HUES48 (cell line): ENCODE measurements at regions not wholly inside any gene's neighbourhood (a gene's known extent, or its start where the extent isn't known, plus 50 kb on each side); places are given as distances from the start of the nearest gene placed in this dataset.

Experiments
- H3K27ac ChIP-seq: one replicate; pipeline ENCODE4 v1.7.0; 2013; ENCODE audit warnings: low read depth, low read length, inconsistent platforms
- H3K27me3 ChIP-seq: 2 replicates; pipeline ENCODE4 v1.6.1; 2013; ENCODE audit warnings: mild to moderate bottlenecking, low read length; ENCODE audit not compliant: control insufficient read depth, insufficient read depth
- H3K36me3 ChIP-seq: 2 replicates; pipeline ENCODE4 v1.6.1; 2013; ENCODE audit warnings: low read length; ENCODE audit not compliant: control insufficient read depth, insufficient read depth
- H3K4me1 ChIP-seq: 2 replicates; pipeline ENCODE4 v1.6.1; 2013; ENCODE audit warnings: mild to moderate bottlenecking, low read length; ENCODE audit not compliant: control insufficient read depth, insufficient read depth
- H3K4me3 ChIP-seq: 2 replicates; pipeline ENCODE4 v1.5.1; 2013; ENCODE audit warnings: mild to moderate bottlenecking, low read depth, low read length
- H3K9ac ChIP-seq: 2 replicates; pipeline ENCODE4 v1.6.1; 2013; ENCODE audit warnings: mild to moderate bottlenecking, low read depth, low read length, moderate library complexity
- H3K9me3 ChIP-seq: 2 replicates; pipeline ENCODE4 v1.6.1; 2013; ENCODE audit warnings: low read length; ENCODE audit not compliant: control insufficient read depth, insufficient read depth

- Histone ChIP-seq H3K9me3 (no peaks in the 10 kb centered on the region), H3K4me3 (no peak overlapping the region), H3K36me3 (no peaks in the 10 kb centered on the region), H3K4me1 (0 out of 2 replicates have a peak, but pooled peaks cover 5% of the 10 kb centered on the region), H3K9ac (no peak overlapping the region), H3K27ac (no peak overlapping the region), H3K27me3 (no peaks in the 10 kb centered on the region)
Measured at GRCh38 chr13:40129467-40129866, 474.0 kb downstream of the COG6 start.

GRCh38 chr13:40130871-40131636, 475.6 kb downstream of the COG6 start:
- no peaks in the 10 kb centered on the region for H3K27me3 ChIP-seq
- H3K4me3 ChIP-seq: no peak overlapping the region
- no peak overlapping the region for H3K27ac ChIP-seq
- H3K36me3 ChIP-seq: no peaks in the 10 kb centered on the region
- no peak overlapping the region for H3K9ac ChIP-seq
- 0 out of 2 replicates have a peak, but pooled peaks cover 4% of the 10 kb centered on the region for H3K4me1 ChIP-seq
- no peaks in the 10 kb centered on the region for H3K9me3 ChIP-seq

GRCh38 chr13:40132249-40132648, 476.8 kb downstream of the COG6 start:
- Histone ChIP-seq H3K9ac (no peak overlapping the region), H3K27ac (no peak overlapping the region), H3K36me3 (no peaks in the 10 kb centered on the region), H3K4me1 (no peaks in the 10 kb centered on the region), H3K4me3 (no peak overlapping the region), H3K9me3 (no peaks in the 10 kb centered on the region), H3K27me3 (no peaks in the 10 kb centered on the region)

GRCh38 chr13:40136896-40137295, 481.4 kb downstream of the COG6 start:
- Histone ChIP-seq H3K27me3 (no peaks in the 10 kb centered on the region), H3K4me1 (no peaks in the 10 kb centered on the region), H3K36me3 (no peaks in the 10 kb centered on the region), H3K27ac (no peak overlapping the region), H3K4me3 (no peak overlapping the region), H3K9ac (no peak overlapping the region), H3K9me3 (no peaks in the 10 kb centered on the region)

- Histone ChIP-seq H3K4me3 (no peak overlapping the region), H3K36me3 (no peaks in the 10 kb centered on the region), H3K27ac (no peak overlapping the region), H3K27me3 (no peaks in the 10 kb centered on the region), H3K9ac (no peak overlapping the region), H3K9me3 (no peaks in the 10 kb centered on the region), H3K4me1 (no peaks in the 10 kb centered on the region)
Measured at GRCh38 chr13:40137400-40137799, 481.9 kb downstream of the COG6 start.

- Histone ChIP-seq H3K27me3 (no peaks in the 10 kb centered on the region), H3K9ac (no peak overlapping the region), H3K4me3 (no peak overlapping the region), H3K27ac (no peak overlapping the region), H3K9me3 (no peaks in the 10 kb centered on the region), H3K4me1 (no peaks in the 10 kb centered on the region), H3K36me3 (no peaks in the 10 kb centered on the region)
Measured at GRCh38 chr13:40139896-40140520, 484.5 kb downstream of the COG6 start.

- H3K27ac ChIP-seq: no peak overlapping the region
- no peak overlapping the region for H3K9ac ChIP-seq
- no peaks in the 10 kb centered on the region for H3K27me3 ChIP-seq
- H3K4me3 ChIP-seq: no peak overlapping the region
- no peaks in the 10 kb centered on the region for H3K36me3 ChIP-seq
- no peaks in the 10 kb centered on the region; the same call in 1 of the 2 replicates for H3K4me1 ChIP-seq
- no peaks in the 10 kb centered on the region for H3K9me3 ChIP-seq
Measured at GRCh38 chr13:40141859-40142555, 486.5 kb downstream of the COG6 start.

GRCh38 chr13:40143106-40143505, 487.6 kb downstream of the COG6 start:
- Histone ChIP-seq H3K4me3 (no peak overlapping the region), H3K27ac (no peak overlapping the region), H3K9ac (no peak overlapping the region), H3K27me3 (no peaks in the 10 kb centered on the region), H3K36me3 (no peaks in the 10 kb centered on the region), H3K4me1 (no peaks in the 10 kb centered on the region; the same call in 1 of the 2 replicates), H3K9me3 (no peaks in the 10 kb centered on the region)

- H3K36me3 ChIP-seq: no peaks in the 10 kb centered on the region
- H3K4me3 ChIP-seq: no peak overlapping the region
- H3K9ac ChIP-seq: no peak overlapping the region
- no peaks in the 10 kb centered on the region; the same call in 1 of the 2 replicates for H3K4me1 ChIP-seq
- H3K27ac ChIP-seq: no peak overlapping the region
- H3K27me3 ChIP-seq: no peaks in the 10 kb centered on the region
- no peaks in the 10 kb centered on the region for H3K9me3 ChIP-seq
Measured at GRCh38 chr13:40143559-40143958, 488.1 kb downstream of the COG6 start.

- Histone ChIP-seq H3K9ac (no peak overlapping the region), H3K27me3 (no peaks in the 10 kb centered on the region), H3K36me3 (no peaks in the 10 kb centered on the region), H3K4me3 (no peak overlapping the region), H3K9me3 (no peaks in the 10 kb centered on the region), H3K4me1 (no peaks in the 10 kb centered on the region; the same call in 1 of the 2 replicates), H3K27ac (no peak overlapping the region)
Measured at GRCh38 chr13:40145139-40145538, 489.7 kb downstream of the COG6 start.

- no peaks in the 10 kb centered on the region for H3K27me3 ChIP-seq
- H3K4me3 ChIP-seq: no peak overlapping the region
- no peak overlapping the region for H3K9ac ChIP-seq
- peaks cover 1% of the 10 kb centered on the region; the same call in 1 of the 2 replicates for H3K4me1 ChIP-seq
- no peak overlapping the region for H3K27ac ChIP-seq
- H3K36me3 ChIP-seq: no peaks in the 10 kb centered on the region
- H3K9me3 ChIP-seq: no peaks in the 10 kb centered on the region
Measured at GRCh38 chr13:40146063-40146462, 490.6 kb downstream of the COG6 start.
